ENCODE measurements at regions not wholly inside any gene's neighbourhood (a gene's known extent, or its start where the extent isn't known, plus 50 kb on each side); places are given as distances from the start of the nearest gene placed in this dataset.

DNA sequence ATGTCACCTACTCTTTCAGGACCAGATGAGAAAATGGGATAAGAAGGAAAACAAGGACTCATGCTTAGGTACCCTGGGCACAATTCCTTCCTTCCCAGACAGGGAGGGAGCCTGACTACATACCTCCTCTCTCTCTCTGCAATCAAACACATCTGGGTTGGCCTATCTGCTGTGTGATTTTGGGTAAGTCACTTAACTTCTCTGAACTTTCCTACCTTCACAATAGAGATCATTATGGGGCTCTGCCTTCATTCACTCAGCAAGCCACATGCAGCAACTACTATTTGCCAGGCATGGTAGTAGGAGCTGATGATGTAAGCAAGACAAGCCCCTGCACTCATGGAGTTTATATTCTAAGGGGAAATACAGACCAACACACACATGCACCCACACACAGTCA is 251.2 kb downstream of the SHQ1 start:
- no peaks in the 10 kb centered on the region for H3K9me3 ChIP-seq (ENCODE audit: low read depth, low read length, poor library complexity, severe bottlenecking)
- peaks cover 7% of the 10 kb centered on the region for H3K4me1 ChIP-seq (ENCODE audit: insufficient read depth, low read length, poor library complexity, severe bottlenecking)
- no peak overlapping the region for H3K27ac ChIP-seq (ENCODE audit: low read depth, low read length, poor library complexity, severe bottlenecking)
- TF ChIP-seq EZH2 (IDR thresholded peaks at IDR 0.05; ENCODE audit: borderline replicate concordance, low read depth, low read length, poor library complexity, severe bottlenecking): no peak
- TF ChIP-seq, protein P1, sequence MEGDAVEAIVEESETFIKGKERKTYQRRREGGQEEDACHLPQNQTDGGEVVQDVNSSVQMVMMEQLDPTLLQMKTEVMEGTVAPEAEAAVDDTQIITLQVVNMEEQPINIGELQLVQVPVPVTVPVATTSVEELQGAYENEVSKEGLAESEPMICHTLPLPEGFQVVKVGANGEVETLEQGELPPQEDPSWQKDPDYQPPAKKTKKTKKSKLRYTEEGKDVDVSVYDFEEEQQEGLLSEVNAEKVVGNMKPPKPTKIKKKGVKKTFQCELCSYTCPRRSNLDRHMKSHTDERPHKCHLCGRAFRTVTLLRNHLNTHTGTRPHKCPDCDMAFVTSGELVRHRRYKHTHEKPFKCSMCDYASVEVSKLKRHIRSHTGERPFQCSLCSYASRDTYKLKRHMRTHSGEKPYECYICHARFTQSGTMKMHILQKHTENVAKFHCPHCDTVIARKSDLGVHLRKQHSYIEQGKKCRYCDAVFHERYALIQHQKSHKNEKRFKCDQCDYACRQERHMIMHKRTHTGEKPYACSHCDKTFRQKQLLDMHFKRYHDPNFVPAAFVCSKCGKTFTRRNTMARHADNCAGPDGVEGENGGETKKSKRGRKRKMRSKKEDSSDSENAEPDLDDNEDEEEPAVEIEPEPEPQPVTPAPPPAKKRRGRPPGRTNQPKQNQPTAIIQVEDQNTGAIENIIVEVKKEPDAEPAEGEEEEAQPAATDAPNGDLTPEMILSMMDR (conservative IDR thresholded peaks at IDR 0.05; ENCODE audit: low read depth, low read length): no peak
- no TSS peak for BruUV-seq (replicated peaks)
- ChIA-PET POLR2A (ENCODE audit: low non-redundant PET) (no interaction called here), CTCF (no interaction called here)
- no peaks in the 10 kb centered on the region for H3K36me3 ChIP-seq (ENCODE audit: insufficient read depth, low read length, poor library complexity, severe bottlenecking)
- no peak for DNase-seq (ENCODE audit: low spot score)
- no peak overlapping the region for H3K4me3 ChIP-seq (ENCODE audit: low read depth, low read length, poor library complexity, severe bottlenecking)
- no peaks in the 10 kb centered on the region for H3K27me3 ChIP-seq (replicated peaks; ENCODE audit: insufficient read depth, low read depth, low read length, poor library complexity)
- intact Hi-C loops (cut with micrococcal nuclease; ENCODE audit: unreplicated experiment): no loop called here

DNA sequence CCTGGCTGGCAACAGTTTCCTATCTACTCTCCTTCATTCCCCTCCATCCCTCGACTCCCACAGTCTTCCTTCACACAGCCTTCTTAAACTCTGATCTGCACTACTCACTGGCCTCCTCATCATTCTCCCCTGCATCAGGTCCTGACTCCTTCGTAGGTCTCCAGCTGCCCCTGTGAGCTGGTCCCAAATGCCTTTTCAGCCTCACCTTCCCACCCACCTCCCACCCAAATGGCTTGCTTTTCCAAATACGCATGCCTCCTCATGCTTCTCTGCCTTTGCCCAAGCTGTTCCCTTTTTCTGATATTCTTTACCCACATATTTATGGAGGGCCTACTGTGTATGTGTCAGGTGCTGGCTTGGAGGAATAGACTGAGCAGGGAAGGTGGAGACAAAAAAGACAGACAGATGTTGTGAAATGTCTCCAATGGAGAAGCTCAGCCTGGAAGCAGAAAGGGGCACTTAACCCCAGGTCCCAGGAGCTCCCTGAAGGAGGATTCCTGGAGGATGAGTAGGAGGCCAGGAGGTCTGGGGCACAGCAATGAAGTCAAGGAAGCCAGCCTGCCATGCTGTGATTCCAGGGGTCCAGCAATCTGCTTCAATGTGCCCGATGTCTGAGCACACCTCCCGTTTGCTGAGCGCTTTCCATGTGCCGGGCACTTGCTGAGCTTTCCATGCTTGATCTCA is 252.2 kb downstream of the SHQ1 start:
- intact Hi-C loops (cut with micrococcal nuclease; ENCODE audit: unreplicated experiment): no loop called here

DNA sequence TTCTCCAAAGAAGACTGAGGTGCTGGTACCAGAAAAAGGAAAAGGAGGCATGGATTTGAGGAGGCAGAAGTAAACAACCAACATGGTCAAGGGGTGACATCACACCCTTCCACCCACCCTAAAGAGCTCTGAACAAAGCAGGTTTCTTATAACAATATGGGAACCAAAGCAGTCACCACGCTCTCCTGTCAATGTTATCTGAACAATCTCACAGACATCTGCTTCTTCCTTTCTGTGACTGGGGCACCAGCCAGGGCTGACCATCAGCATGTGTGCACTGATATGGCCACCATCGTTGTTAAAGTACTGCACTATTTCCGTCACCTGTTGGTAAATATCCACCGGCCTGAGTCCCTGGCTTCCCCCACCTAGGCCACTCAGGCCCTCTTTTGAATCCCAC is 252.9 kb downstream of the SHQ1 start:
- ChIA-PET POLR2A (ENCODE audit: low non-redundant PET) (no interaction called here), CTCF (no interaction called here)
- Histone ChIP-seq H3K4me1 (ENCODE audit: insufficient read depth, low read length, poor library complexity, severe bottlenecking) (peaks cover 7% of the 10 kb centered on the region), H3K27me3 (replicated peaks; ENCODE audit: insufficient read depth, low read depth, low read length, poor library complexity) (no peaks in the 10 kb centered on the region), H3K9me3 (ENCODE audit: low read depth, low read length, poor library complexity, severe bottlenecking) (no peaks in the 10 kb centered on the region), H3K36me3 (ENCODE audit: insufficient read depth, low read length, poor library complexity, severe bottlenecking) (no peaks in the 10 kb centered on the region), H3K4me3 (ENCODE audit: low read depth, low read length, poor library complexity, severe bottlenecking) (no peak overlapping the region), H3K27ac (ENCODE audit: low read depth, low read length, poor library complexity, severe bottlenecking) (no peak overlapping the region)
- no peak for DNase-seq (ENCODE audit: low spot score)
- TF ChIP-seq, protein P1 (conservative IDR thresholded peaks at IDR 0.05; ENCODE audit: low read depth, low read length): no peak
- no peak for TF ChIP-seq EZH2 (IDR thresholded peaks at IDR 0.05; ENCODE audit: borderline replicate concordance, low read depth, low read length, poor library complexity, severe bottlenecking)
- BruUV-seq (replicated peaks): no TSS peak
- intact Hi-C loops (cut with micrococcal nuclease; ENCODE audit: unreplicated experiment): no loop called here

More for the DNA sequence above, 252.2 kb downstream of the SHQ1 start:
- Histone ChIP-seq H3K4me3 (ENCODE audit: low read depth, low read length, poor library complexity, severe bottlenecking) (no peak overlapping the region), H3K4me1 (ENCODE audit: insufficient read depth, low read length, poor library complexity, severe bottlenecking) (peaks cover 7% of the 10 kb centered on the region), H3K27me3 (replicated peaks; ENCODE audit: insufficient read depth, low read depth, low read length, poor library complexity) (no peaks in the 10 kb centered on the region), H3K9me3 (ENCODE audit: low read depth, low read length, poor library complexity, severe bottlenecking) (no peaks in the 10 kb centered on the region), H3K36me3 (ENCODE audit: insufficient read depth, low read length, poor library complexity, severe bottlenecking) (no peaks in the 10 kb centered on the region), H3K27ac (ENCODE audit: low read depth, low read length, poor library complexity, severe bottlenecking) (no peak overlapping the region)
- POLR2A ChIA-PET (ENCODE audit: low non-redundant PET): no interaction called here
- no peak for DNase-seq (ENCODE audit: low spot score)
- BruUV-seq (replicated peaks): no TSS peak
- TF ChIP-seq, protein P1 (conservative IDR thresholded peaks at IDR 0.05; ENCODE audit: low read depth, low read length): no peak
- TF ChIP-seq EZH2 (IDR thresholded peaks at IDR 0.05; ENCODE audit: borderline replicate concordance, low read depth, low read length, poor library complexity, severe bottlenecking): no peak
- CTCF ChIA-PET: no interaction called here
